ENCODE measurements at regions not wholly inside any gene's neighbourhood (a gene's known extent, or its start where the extent isn't known, plus 50 kb on each side); places are given as distances from the start of the nearest gene placed in this dataset.

GRCh38 chr2:567865-568638, 109.2 kb downstream of the TMEM18 start:
- TF ChIP-seq POLR2A (IDR thresholded peaks at IDR 0.05; ENCODE audit: low read depth, low read length) (no peak), CTCF (IDR thresholded peaks at IDR 0.05; ENCODE audit: extremely low read depth in 1 of 2, insufficient read depth in 1 of 2, low read depth in 1 of 2, low read length in 2 of 2) (no peak), MAX (IDR thresholded peaks at IDR 0.05; ENCODE audit: insufficient read depth, insufficient read length) (no peak), JUN (IDR thresholded peaks at IDR 0.05; ENCODE audit: borderline replicate concordance, insufficient read depth, insufficient read length, low read depth) (no peak), POLR2AphosphoS5 (IDR thresholded peaks at IDR 0.05; ENCODE audit: insufficient read depth, low read depth, low read length) (no peak), EZH2 (IDR thresholded peaks at IDR 0.05; ENCODE audit: borderline replicate concordance, low read depth, low read length, severe bottlenecking) (no peak), MYC (IDR thresholded peaks at IDR 0.05; ENCODE audit: low read depth, low read length) (no peak), FOS (IDR thresholded peaks at IDR 0.05; ENCODE audit: borderline replicate concordance, insufficient read depth, low read length) (no peak)

All from endothelial cell of umbilical vein (primary cell).